ENCODE measurements at regions not wholly inside any gene's neighbourhood (a gene's known extent, or its start where the extent isn't known, plus 50 kb on each side); places are given as distances from the start of the nearest gene placed in this dataset.
A peak's percentile ranks its signal among the peaks of the same experiment; 100 is the strongest.
"Not testable (repeated sequence)": the region's sequence is repeated elsewhere in the genome, so short reads cannot be mapped to it uniquely, and the experiment has no call there.

DNA sequence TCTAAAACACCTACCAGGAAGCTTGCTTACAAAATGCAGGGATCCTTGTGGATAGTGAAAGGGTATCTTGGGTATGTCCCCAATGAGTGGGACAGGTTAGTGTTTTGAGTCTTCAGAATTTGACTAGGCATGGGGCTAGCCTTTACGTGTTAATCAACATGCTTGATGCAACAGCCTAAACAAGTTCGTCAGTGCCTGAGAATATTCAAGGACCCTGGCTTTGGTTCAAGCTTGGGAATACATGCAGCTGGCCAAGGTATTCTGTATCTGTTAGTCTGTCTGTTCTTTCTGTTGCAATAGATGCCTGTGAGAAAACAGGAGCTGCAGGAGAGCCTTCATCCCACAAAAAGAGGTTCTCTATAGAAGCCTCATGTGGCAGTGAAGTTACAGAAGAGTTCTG lies 149.5 kb downstream of the CCNG2 start:
- DNase-seq, result no peak

- peak; percentile 34 for DNase-seq
Measured at GRCh38 chr4:77308843-77309242, 151.8 kb downstream of the CCNG2 start.

DNA sequence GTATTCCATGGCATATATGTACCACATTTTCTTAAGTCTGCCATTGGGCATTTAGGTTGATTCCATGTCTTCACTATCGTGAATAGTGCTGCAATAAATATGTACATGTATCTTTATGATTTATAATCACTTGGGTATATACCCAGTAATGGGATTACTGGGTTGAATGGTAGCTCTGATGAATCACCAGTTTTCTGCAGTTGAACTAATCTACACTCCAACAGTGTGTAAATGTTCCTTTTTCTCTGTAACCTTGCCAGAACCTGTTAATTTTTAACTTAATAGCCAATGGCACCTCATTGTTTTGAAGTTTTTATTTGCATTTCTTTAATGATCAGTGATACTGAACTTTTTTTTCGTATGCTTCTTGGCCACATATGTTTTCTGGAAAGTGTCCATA lies 152.5 kb downstream of the CCNG2 start:
- no peak for DNase-seq

GRCh38 chr4:77310931-77311330 lies 153.9 kb downstream of the CCNG2 start:
- peak; percentile 27 for DNase-seq

DNA sequence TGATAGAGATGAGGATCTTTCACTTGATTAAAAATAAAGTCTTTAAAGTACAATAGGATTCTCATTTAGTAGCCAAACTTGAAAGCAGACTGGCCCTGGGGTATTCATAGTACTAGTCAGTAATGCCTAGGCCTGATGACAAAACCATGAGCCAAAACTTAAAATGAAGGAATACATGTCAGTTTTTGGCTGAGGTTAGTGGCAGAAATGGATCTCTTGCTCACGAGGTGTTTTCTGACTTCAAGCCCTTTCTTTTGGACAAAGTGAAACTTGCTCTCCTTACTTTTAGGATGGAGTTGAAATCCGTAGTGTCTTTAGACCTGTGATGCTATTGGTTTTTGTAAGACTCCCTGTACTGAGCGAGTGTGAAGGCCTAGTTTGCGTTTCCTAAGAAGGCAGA lies 157.7 kb downstream of the CCNG2 start:
- no peak for DNase-seq

GRCh38 chr4:77327151-77327550 lies 170.1 kb downstream of the CCNG2 start:
- no peak for DNase-seq

GRCh38 chr4:77332696-77333270 lies 175.8 kb downstream of the CCNG2 start:
- no peak for DNase-seq

- no peak for DNase-seq
Measured at GRCh38 chr4:77336411-77337142, 179.6 kb downstream of the CCNG2 start.

- DNase-seq, result no peak
Measured at GRCh38 chr4:77342170-77342810, 185.3 kb downstream of the CCNG2 start.

GRCh38 chr4:77344001-77344400 lies 187.0 kb downstream of the CCNG2 start:
- no peak for DNase-seq

DNA sequence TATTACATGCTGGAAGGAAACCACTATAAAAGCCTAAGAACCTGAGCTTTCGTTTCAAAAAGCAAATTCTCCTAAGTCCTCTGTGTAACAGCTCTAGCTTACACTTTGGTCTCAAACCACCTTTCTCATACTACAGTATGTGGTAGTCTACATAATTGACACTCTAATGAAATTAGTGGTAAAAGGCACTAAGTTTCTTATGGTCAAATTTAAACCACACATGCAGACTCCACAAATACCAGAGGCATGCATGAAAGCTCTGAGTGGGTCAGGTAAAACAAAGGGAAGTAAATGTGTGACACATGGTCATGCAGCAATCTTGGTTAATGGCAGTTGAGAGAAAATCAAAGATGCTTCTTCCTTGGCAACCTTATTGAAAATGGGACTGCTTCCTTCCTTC lies 187.8 kb downstream of the CCNG2 start:
- no peak for DNase-seq

GRCh38 chr4:77347351-77347966 lies 190.5 kb downstream of the CCNG2 start:
- no peak for DNase-seq

DNA sequence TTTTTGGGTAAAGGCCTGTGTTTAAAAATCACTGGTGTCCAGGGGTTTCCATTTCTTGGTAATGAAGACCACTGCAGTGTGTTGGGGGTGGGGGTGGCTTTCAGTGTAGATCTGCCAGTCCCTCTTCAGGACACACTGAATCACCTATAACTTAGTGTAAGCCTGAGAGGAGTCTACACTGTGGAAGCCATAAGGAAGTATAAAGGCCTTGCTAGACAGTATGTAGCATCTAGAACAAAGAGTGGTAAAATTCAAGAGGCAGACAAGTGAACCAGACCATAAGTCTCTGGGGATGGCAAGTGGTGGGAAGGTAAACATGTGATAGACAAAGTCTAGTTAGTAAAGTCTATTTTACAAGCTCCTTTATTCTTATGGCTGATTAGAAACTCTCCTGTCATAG lies 191.8 kb downstream of the CCNG2 start:
- DNase-seq, result no peak

DNA sequence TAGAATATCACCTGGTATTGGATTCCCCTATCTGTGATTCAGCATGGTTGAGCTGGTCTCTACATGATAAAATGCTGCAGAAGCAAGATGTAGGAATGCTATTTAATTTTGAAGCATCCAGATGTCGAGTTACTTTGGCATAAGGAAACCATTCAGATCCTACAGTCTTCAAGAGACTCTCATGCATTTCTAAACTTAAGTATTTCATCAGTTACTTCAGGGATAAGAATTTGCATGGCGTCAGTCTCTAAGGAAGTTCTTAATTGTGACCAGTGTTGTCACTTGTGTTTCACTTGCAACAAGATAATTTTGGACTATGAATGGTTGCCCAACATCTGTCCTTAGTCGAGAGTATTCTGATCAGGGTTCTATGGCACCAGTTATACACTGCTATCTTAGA lies 192.4 kb downstream of the CCNG2 start:
- DNase-seq, result no peak

DNA sequence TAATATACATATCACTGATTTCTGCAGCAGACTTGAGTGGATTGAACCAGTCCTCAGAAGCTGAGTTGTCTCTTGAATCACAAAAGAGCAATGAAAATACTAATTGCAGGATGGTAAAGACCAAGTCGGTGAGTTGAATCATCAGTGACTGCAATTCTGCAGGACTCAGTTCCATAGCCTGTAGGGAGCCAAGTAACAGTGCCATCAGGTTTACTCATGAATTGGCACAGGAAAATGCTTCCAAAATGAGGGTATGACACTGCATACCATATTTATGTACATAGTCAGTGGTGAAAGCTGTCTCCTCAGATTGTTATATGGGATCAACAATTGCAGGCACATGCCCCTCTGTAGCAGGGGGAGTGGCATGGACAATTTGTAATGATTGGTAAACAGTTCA lies 192.8 kb downstream of the CCNG2 start:
- DNase-seq, result peak; percentile 2

DNA sequence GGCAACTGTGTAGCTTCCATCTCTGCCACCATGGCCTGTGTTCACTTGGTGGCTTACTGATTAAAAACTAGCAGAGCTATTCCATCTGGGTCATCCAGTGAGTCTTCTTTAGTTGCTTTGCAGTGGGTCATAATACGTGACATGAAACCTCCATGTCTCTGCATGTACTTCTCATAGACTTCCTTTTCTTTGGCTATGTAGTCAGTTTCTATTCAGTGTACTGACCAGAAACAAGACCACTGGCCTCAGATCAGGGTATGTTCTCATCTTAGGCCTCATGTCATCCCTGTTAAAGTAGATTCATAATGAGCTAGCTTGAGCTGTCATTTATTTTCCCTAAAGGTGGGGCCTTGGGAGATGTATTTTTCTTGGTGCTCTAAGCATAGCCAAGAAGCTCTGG lies 195.2 kb downstream of the CCNG2 start:
- no peak for DNase-seq

DNA sequence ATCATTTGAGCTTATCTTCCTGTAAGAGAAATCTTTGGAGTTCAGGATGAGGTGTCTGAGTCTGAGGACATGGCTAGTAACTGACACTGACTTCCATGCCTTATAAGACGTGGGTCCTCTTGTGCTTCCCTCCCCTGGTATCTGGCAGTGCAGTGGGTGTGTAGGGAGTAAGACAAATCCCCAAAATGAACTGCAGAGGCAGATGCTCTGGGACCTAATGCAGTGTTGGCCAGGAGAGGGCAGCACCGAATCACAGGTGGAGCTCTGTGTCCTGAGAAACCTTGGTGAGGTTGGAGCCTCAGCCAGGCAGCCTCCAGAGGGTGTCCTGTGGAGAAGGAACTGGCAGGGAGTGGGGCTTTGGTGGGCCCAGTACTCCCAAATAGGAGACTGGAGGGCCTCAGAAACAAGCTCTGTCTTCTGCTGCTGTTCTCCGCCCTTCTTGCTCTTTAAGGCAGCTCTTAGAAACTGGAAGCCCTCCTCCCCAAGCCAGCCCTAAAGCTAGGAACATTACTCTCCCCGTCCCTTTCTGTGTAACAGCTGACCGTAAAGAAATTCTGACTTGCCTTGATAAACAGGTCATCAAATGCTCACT lies 196.8 kb downstream of the CCNG2 start:
- DNase-seq, result not testable (repeated sequence)

GRCh38 chr4:77354550-77354949 lies 197.5 kb downstream of the CCNG2 start:
- DNase-seq, result no peak

GRCh38 chr4:77355731-77356130 lies 198.7 kb downstream of the CCNG2 start:
- no peak for DNase-seq

DNA sequence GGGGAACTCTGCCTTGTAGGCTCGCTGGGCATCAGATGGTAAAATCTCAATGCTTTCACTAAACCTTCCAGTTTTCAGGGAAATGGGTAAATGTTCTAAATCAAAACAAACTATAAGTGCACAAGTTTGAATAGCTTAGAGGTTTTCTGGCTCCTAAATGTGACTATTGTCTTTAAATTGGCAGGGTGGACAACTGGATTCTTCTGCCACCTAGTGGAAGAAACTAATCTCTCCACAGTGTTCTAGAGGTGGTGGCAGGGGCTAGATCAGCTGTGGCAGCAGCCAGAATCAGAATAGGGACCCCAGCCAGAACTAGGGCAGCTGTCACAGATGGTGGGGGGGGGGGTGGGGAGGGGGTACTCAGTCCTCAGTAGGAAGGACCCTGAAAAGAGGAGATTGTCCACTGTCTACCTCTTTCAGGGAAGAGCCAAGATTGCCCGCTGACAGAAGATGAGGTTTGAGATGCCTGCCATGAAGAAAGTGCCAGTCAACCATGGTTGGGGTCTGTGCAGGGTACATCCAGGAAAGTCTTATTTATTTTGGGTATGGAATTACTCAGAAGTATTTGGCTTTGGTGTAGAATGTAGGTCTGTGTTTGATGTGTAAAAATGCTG lies 201.4 kb downstream of the CCNG2 start:
- DNase-seq, result peak; percentile 40

GRCh38 chr4:77360451-77360850 lies 203.4 kb downstream of the CCNG2 start:
- no peak for DNase-seq

DNA sequence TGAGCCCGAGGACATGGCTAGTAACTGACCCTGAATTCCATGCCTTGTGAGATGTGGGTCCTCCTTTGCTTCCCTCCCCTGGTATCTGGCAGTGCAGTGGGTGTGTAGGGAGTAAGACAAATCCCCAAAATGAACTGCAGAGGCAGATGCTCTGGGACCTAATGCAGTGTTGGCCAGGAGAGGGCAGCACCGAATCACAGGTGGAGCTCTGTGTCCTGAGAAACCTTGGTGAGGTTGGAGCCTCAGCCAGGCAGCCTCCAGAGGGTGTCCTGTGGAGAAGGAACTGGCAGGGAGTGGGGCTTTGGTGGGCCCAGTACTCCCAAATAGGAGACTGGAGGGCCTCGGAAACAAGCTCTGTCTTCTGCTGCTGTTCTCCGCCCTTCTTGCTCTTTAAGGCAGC lies 209.9 kb downstream of the CCNG2 start:
- DNase-seq, result not testable (repeated sequence)

GRCh38 chr4:77367638-77368037 lies 210.6 kb downstream of the CCNG2 start:
- DNase-seq, result no peak
